ENCODE measurements at regions not wholly inside any gene's neighbourhood (a gene's known extent, or its start where the extent isn't known, plus 50 kb on each side); places are given as distances from the start of the nearest gene placed in this dataset.

- no peak for TF ChIP-seq EZH2 (IDR thresholded peaks at IDR 0.05; ENCODE audit: low read length)
- TF ChIP-seq, protein P1, sequence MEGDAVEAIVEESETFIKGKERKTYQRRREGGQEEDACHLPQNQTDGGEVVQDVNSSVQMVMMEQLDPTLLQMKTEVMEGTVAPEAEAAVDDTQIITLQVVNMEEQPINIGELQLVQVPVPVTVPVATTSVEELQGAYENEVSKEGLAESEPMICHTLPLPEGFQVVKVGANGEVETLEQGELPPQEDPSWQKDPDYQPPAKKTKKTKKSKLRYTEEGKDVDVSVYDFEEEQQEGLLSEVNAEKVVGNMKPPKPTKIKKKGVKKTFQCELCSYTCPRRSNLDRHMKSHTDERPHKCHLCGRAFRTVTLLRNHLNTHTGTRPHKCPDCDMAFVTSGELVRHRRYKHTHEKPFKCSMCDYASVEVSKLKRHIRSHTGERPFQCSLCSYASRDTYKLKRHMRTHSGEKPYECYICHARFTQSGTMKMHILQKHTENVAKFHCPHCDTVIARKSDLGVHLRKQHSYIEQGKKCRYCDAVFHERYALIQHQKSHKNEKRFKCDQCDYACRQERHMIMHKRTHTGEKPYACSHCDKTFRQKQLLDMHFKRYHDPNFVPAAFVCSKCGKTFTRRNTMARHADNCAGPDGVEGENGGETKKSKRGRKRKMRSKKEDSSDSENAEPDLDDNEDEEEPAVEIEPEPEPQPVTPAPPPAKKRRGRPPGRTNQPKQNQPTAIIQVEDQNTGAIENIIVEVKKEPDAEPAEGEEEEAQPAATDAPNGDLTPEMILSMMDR (optimal IDR thresholded peaks at IDR 0.05 in 1 of 3, IDR thresholded peaks at IDR 0.05 in 1 of 3, conservative IDR thresholded peaks at IDR 0.05 in 1 of 3; ENCODE audit: extremely low read depth in 1 of 3, insufficient read depth in 2 of 3, low read length in 3 of 3), result no peak
Measured at GRCh38 chr14:96686126-96686525, 111.1 kb upstream of the VRK1 start.

All from keratinocyte (primary cell).